Fibroblast of lung (primary cell): ENCODE measurements at regions not wholly inside any gene's neighbourhood (a gene's known extent, or its start where the extent isn't known, plus 50 kb on each side); places are given as distances from the start of the nearest gene placed in this dataset.

Source experiments
- DNase-seq, 2 donors: peaks; one replicate each; pipeline versions ENCODE4 v3.0.0 to v3.0.0-alpha.2; 2010; ENCODE audit warnings: low read depth in 2 of 2
- H2AFZ ChIP-seq: 2 replicates; pipeline ENCODE4 v1.5.1; 2012; ENCODE audit warnings: low read length, control low read depth, inconsistent platforms
- H3K27ac ChIP-seq: 2 replicates; pipeline ENCODE4 v1.5.1; 2011; ENCODE audit warnings: low read length, control low read depth; ENCODE audit not compliant: insufficient read depth
- H3K27me3 ChIP-seq: 2 replicates; pipeline ENCODE4 v1.5.1; 2011; ENCODE audit warnings: mild to moderate bottlenecking, low read length; ENCODE audit not compliant: control insufficient read depth, insufficient read depth
- H3K36me3 ChIP-seq: 2 replicates; pipeline ENCODE4 v1.5.1; 2011; ENCODE audit warnings: low read length; ENCODE audit not compliant: control insufficient read depth, insufficient read depth
- H3K4me1 ChIP-seq: 2 replicates; pipeline ENCODE4 v1.5.1; 2011; ENCODE audit warnings: low read length; ENCODE audit not compliant: control insufficient read depth, insufficient read depth; ENCODE audit errors: extremely low read depth
- H3K4me2 ChIP-seq: 2 replicates; pipeline ENCODE4 v1.5.1; 2011; ENCODE audit warnings: low read length, control low read depth; ENCODE audit not compliant: insufficient read depth; ENCODE audit errors: extremely low read depth
- H3K4me3 ChIP-seq, 4 experiments: fragments of 200-600 bp in 1 of 4; sonication (generic) in 1 of 4; replicated peaks in 1 of 4; 2 replicates each; pipeline ENCODE4 v1.5.1; 2011 to 2016; ENCODE audit warnings: low read length in 4 of 4, low read depth in 3 of 4, mild to moderate bottlenecking in 3 of 4, control low read depth in 2 of 4, inconsistent platforms in 1 of 4, mixed read lengths in 1 of 4; ENCODE audit not compliant: insufficient read depth in 1 of 4; ENCODE audit errors: control extremely low read depth in 1 of 4
- H3K79me2 ChIP-seq: 2 replicates; pipeline ENCODE4 v1.5.1; 2012; ENCODE audit warnings: mild to moderate bottlenecking, low read length, inconsistent platforms; ENCODE audit not compliant: control insufficient read depth, insufficient read depth
- H3K9ac ChIP-seq: 2 replicates; pipeline ENCODE4 v1.5.1; 2011; ENCODE audit warnings: mild to moderate bottlenecking, low read length, control low read depth; ENCODE audit not compliant: insufficient read depth
- H3K9me3 ChIP-seq: 2 replicates; pipeline ENCODE4 v1.5.1; 2012; ENCODE audit warnings: low read depth, low read length; ENCODE audit not compliant: control insufficient read depth, insufficient read depth
- H4K20me1 ChIP-seq: 2 replicates; pipeline ENCODE4 v1.5.1; 2011; ENCODE audit warnings: low read length; ENCODE audit not compliant: control insufficient read depth, insufficient read depth; ENCODE audit errors: extremely low read depth
- EZH2 ChIP-seq: IDR thresholded peaks from 2 replicates; pipeline ENCODE4 v1.5.1; 2012; ENCODE audit warnings: low read length, control low read depth, mild to moderate bottlenecking; ENCODE audit errors: missing control alignments
- TF ChIP-seq, protein P1 (sequence below), 2 donors: IDR thresholded peaks in 1 of 2; conservative IDR thresholded peaks in 1 of 2; 1 replicate in 1 of 2; 2 replicates in 1 of 2; pipeline ENCODE4 v1.5.1; 2011 to 2012; ENCODE audit warnings: low read length in 2 of 2, control low read depth in 1 of 2, inconsistent platforms in 1 of 2, low read depth in 1 of 2, mild to moderate bottlenecking in 1 of 2

- TF ChIP-seq EZH2, result no peak
- TF ChIP-seq, protein P1, sequence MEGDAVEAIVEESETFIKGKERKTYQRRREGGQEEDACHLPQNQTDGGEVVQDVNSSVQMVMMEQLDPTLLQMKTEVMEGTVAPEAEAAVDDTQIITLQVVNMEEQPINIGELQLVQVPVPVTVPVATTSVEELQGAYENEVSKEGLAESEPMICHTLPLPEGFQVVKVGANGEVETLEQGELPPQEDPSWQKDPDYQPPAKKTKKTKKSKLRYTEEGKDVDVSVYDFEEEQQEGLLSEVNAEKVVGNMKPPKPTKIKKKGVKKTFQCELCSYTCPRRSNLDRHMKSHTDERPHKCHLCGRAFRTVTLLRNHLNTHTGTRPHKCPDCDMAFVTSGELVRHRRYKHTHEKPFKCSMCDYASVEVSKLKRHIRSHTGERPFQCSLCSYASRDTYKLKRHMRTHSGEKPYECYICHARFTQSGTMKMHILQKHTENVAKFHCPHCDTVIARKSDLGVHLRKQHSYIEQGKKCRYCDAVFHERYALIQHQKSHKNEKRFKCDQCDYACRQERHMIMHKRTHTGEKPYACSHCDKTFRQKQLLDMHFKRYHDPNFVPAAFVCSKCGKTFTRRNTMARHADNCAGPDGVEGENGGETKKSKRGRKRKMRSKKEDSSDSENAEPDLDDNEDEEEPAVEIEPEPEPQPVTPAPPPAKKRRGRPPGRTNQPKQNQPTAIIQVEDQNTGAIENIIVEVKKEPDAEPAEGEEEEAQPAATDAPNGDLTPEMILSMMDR (conservative IDR thresholded peaks at IDR 0.05 in 1 of 2, IDR thresholded peaks at IDR 0.05 in 1 of 2; ENCODE audit: low read depth in 1 of 2, low read length in 2 of 2), result no peak
- no peak overlapping the region for H3K4me2 ChIP-seq
- no peak overlapping the region for H3K27ac ChIP-seq
- no peaks in the 10 kb centered on the region for H3K79me2 ChIP-seq
- no peaks in the 10 kb centered on the region for H3K36me3 ChIP-seq
- DNase-seq, result no peak
- H2AFZ ChIP-seq, result no peak overlapping the region
- H3K9me3 ChIP-seq, result no peaks in the 10 kb centered on the region
- no peaks in the 10 kb centered on the region for H4K20me1 ChIP-seq
- H3K9ac ChIP-seq, result no peak overlapping the region
- H3K4me1 ChIP-seq, result no peaks in the 10 kb centered on the region
- H3K4me3 ChIP-seq, result no peak overlapping the region
- H3K27me3 ChIP-seq, result no peaks in the 10 kb centered on the region
Measured at GRCh38 chr2:58769111-58769863, 528.2 kb upstream of the FANCL start.

GRCh38 chr2:58768715-58769080 is 527.6 kb upstream of the FANCL start:
- Histone ChIP-seq H3K4me1 (no peaks in the 10 kb centered on the region), H3K36me3 (no peaks in the 10 kb centered on the region), H3K9me3 (no peaks in the 10 kb centered on the region), H3K4me3 (no peak overlapping the region), H4K20me1 (no peaks in the 10 kb centered on the region), H3K27me3 (no peaks in the 10 kb centered on the region), H3K4me2 (no peak overlapping the region), H3K9ac (no peak overlapping the region), H3K27ac (no peak overlapping the region), H2AFZ (no peak overlapping the region), H3K79me2 (no peaks in the 10 kb centered on the region)
- DNase-seq, result no peak
- TF ChIP-seq, protein P1 (conservative IDR thresholded peaks at IDR 0.05 in 1 of 2, IDR thresholded peaks at IDR 0.05 in 1 of 2; ENCODE audit: low read depth in 1 of 2, low read length in 2 of 2), result no peak
- TF ChIP-seq EZH2, result no peak

DNA sequence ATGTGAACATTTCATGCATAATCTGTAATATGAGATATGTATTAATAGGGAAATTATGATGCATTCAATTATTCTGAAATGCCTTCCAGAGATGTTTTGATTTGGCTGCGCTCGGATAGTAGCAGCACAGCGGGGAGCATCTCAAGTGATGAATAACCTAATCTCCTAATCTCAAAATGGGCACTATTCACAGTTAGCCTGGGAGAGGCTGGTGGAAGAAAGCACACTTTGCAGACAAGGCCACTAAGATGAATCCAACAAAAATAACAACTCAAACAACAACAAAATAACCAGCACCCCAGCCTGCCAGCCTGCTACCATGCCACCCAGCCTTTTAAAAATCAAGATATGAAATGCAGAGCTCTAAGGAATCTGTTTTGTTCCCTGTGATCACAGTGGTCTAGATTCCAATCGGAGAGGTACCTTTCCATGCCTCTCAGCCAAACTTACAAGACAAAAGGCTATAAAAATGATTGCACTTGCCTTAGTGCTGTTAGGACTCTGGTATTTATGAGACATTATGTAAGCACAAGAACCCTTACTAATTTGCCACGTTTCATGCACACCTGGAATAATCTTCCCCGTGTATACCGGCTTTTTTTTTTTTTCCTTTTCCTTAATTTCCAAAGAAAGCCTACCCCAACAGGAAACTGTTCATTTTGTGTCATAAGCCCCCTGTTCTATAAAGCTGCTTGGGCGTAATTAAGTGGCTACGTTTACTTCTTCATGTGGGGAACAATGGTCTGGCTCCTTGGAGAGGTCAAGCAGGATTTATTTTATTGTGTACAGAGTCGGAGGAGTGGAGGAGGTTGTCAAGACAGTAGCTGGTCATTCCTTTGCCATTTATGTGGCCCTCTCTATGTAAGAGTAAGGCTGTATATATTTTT is 526.9 kb upstream of the FANCL start:
- H3K27ac ChIP-seq, result no peak overlapping the region
- H3K4me3 ChIP-seq, result no peak overlapping the region
- H3K27me3 ChIP-seq, result no peaks in the 10 kb centered on the region
- no peaks in the 10 kb centered on the region for H4K20me1 ChIP-seq
- no peaks in the 10 kb centered on the region for H3K9me3 ChIP-seq
- no peaks in the 10 kb centered on the region for H3K79me2 ChIP-seq
- no peak overlapping the region for H2AFZ ChIP-seq
- H3K4me1 ChIP-seq, result no peaks in the 10 kb centered on the region
- no peaks in the 10 kb centered on the region for H3K36me3 ChIP-seq
- H3K4me2 ChIP-seq, result no peak overlapping the region
- no peak overlapping the region for H3K9ac ChIP-seq
- no peak for DNase-seq
- TF ChIP-seq, protein P1 (conservative IDR thresholded peaks at IDR 0.05 in 1 of 2, IDR thresholded peaks at IDR 0.05 in 1 of 2; ENCODE audit: low read depth in 1 of 2, low read length in 2 of 2), result no peak
- TF ChIP-seq EZH2, result no peak
